HK-2 (cell line): ENCODE measurements at regions not wholly inside any gene's neighbourhood (a gene's known extent, or its start where the extent isn't known, plus 50 kb on each side); places are given as distances from the start of the nearest gene placed in this dataset.
"Not testable (repeated sequence)": the region's sequence is repeated elsewhere in the genome, so short reads cannot be mapped to it uniquely, and the experiment has no call there.

Source experiments
- DNase-seq: peaks from one replicate; pipeline ENCODE4 v3.0.0-alpha.2; 2018; ENCODE audit not compliant: unreplicated experiment

DNA sequence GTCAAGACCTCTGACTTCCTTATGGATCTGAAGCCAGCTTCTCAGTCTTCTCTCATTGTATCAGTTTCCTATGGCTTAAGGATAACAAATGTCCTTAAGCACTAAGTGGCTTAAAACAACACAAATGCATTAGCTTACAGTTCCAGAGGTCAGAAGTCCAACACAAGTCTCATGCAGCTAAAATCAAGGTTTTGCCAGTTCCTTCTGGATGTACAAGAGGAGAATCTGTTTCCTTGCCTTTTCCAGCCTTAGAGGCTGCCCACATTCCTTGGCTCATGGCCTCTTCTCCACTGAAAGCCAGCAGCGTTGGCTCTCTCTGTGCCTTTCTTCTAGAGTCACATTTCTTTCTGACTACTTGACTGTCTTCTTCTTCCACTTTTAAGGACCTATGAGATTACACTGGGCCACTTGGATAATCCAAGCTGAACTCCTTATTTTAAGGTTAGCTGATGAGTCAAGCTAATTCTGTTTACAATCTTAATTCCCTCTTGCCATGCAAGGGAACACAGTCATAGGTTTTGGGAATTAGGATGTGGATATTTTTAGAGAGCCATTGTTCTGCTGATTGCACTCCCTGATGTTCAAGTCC lies 179.0 kb downstream of the BCAS1 start:
- DNase-seq: no peak

DNA sequence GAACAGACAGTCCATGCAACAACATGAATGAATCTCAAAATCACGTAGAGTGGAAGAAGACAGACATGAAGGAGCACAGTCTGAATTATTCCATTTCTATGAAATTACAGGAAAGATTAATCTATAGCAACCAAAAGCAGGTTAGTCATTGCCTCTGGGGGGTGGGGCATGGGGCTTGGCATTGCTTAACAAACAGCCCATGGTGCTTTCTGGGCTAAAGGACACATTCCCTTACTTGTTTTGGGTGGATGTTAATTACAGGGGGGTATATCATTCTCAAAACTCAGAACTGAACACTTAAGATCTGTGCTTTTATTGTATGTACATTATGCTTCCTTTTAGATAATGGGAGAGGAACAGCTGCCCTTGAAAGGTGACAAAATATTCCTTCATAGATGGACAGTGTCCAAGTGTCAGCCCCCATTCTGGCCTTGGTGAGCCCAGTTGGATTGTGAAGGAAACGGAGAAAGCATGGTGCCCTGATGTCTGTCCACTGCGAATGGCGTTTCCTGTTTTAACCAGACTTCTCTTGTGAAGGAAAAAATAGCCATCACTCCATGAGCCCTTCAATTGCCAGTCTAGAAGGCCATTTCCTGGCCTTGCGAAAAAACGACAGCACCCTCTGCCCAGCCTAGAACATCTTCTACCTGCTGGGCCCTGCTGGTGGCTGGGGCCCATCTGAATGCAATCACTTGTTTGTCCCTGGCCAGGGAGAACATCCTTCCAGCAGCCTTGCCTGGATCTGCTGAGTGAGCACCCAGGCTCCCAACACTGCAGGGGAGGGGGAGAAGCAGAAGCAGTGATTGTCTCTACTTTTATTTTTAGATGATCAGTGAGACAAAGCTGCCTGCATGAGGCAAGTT lies 179.7 kb downstream of the BCAS1 start:
- no peak for DNase-seq

DNA sequence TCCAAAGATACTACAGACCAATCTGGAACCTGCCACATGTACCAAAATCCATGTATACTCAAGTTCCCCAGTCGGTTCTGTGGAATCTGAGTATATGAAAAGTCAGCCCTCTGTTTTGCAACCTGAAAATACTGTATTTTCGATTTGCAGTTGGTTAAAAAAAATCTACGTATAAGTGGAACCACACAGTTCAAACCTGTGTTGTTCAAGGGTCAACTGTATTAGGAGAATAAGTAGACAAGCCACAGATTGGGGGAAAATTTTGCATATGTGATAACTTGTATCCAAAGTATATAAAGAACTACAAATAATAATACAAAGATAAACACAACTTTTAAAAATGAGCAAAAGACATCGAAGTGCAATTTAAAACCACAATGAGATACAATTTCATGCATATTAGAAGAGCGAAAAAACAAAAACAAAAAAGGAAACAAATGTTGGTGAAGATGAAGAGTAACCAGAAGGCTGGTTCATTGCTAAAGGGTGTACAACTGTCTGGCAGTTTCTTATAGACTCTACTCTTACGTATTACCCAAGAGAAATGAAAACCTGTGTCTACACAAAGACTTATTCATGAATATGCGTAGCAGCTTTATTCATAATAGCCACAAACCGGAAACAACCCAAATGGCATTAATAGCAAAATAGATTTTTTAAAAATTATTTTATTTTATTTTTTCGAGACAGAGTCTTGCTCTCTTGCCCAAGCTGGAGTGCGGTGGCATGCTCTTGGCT lies 180.8 kb downstream of the BCAS1 start:
- DNase-seq: no peak

DNA sequence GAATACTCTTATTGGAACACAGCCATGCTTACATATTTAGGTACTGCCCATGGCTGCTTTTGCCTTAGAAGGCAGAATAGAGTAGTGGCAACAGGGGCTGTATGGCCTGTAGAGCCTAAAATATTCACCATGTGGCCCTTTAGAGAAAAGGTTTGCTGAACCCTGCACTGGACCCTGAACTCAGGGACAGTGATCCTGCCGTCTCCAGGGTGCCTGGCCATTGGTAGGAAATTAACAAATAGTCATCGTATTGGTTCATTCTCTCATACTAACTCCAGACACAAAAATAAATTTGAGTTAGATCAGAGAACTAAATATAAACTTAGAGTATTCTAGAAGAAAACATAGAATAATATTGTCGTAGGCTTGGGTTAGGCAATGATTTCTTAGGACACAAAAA lies 181.4 kb downstream of the BCAS1 start:
- DNase-seq: no peak

DNA sequence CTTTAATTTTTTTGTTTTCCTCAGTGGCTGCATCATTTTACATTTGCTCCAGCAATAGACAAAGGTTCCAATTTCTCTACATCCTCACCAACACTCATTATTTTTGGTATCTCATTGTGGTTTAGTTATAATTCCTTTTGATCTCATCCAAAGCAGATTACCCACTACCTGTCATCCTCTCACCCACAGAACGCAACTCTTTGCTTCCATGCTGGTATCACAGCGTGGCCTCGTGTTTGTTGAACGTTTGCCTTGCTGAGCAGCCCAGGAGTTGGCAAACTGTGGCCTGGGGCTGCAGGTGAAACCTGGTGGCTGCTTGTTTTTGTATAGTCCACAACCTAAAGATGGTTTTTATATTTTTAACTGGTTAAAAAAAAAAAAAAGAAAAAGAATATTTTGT lies 181.9 kb downstream of the BCAS1 start:
- DNase-seq: no peak

DNA sequence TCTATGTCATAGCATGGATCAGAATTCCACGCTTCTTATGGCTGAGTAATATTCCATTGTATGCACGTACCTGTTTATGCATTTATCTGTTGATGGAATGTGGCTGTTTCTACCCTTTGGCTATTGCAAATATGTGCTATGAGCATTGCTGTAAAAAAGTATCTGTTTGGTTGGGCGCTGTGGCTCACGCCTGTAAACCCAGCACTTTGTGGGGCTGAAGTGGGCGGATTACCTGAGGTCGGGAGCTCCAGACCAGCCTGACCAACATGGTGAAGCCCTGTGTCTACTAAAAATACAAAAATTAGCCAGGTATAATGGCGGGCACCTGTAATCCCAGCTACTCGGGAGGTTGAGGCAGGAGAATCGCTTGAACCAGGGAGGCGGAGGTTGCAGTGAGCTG lies 182.4 kb downstream of the BCAS1 start:
- DNase-seq: no peak

DNA sequence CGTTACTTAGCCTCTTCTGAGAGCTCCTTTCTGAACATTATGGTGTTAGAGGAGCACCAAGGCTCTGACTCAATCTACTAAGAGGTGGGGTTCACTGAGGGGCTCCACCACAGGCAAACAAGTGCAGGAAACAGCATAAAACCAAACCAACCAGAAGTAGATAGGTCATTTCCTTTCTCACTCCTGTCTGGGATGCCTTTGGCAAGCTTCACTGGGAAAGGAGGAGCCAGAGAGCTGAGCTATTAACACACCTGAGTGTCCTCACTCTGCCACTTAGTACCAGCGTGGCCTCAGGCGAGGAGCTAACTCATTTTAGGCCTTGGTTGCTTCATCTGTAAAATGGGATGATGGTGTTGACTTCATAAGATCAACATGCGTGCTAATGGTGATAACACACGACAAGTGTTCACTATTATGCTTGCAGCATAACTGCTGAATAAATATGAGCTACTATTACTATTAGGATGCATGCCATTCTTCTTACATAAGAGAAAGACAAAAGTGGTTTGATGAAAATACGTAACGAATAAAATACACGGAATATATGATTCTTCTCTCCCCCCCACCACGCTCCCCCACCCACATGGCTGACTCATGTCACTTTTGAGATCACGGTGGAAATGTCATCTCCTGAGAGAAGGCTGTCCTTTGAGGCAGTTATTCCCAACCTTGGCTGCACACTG lies 185.4 kb downstream of the BCAS1 start:
- no peak for DNase-seq

DNA sequence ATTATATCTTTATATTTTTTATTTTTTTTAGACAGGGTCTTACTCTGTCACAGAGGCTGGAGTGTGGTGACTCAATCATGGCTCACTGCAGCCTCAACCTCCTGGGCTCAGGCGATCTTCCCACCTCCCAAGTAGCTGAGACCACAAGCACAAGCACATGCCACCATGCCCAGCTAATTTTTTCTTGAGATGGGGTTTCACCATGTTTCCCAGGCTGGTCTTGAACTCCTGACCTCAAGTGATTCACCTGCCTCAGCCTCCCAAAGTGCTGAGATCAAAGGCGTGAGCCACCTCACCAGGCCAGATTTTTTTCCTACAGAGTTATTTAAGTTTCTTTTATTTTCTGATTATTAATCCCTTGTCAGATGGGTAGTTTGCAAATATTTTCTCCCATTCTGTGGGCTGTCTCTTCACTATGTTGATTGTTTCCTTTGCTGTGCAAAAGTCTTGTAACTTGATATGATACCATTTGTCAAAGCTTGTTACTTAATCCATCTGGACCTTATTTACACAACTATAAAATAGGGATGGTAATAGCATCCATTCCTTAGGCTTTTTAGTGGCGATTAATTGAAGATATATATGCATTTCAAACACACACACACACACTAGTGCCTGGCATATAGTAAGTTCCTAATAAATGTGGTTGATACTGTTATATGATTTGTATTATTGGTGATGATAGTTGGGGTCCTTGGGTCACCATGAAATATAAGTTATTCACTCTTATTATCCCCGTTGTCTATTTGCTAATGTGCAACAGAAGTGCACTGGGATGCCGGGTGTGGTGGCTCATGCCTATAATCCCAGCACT lies 187.1 kb downstream of the BCAS1 start:
- DNase-seq: peak; percentile 81

DNA sequence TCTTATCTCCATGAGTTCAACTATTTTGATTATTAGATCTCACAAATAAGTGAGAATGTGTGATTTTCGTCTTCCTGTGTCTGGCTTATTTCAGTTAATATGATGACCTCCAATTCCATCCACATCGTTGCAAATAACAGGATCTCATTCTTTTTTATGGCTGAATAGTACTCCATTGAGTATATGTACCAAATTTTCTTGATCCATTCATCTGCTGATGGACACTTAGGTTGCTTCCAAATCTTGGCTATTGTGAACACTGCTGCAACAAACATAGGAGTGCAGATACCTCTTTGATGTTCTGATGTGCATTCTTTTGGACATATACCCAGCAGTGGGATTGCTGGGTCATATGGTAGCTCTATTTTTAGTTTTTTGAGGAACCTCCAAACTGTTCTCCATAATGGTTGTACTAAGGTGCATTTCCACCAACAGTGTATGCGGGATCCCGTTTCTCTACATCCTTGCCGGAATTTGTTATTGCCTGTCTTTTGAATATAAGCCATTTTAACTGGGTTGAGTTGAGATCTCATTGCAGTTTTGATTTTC lies 187.9 kb downstream of the BCAS1 start:
- not testable (repeated sequence) for DNase-seq

DNA sequence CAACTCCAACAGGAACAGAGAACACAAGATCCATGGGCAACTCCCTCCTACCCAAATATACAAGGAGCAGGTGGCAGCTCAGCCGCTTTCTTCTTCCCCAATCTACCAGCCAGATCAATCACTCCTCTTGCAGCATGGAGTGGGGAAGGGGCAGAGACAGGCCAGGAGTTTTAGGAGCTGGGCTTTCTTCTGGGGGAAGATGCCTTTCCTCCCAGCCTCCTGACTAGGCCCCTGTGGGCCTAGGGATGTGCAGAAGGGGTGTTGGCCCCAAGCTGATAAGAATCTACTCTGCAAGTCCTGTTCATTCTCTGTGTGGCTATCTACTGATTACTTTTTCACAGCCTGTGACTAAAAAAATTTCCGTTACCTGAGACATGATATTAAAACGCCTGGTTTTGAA lies 189.0 kb downstream of the BCAS1 start:
- DNase-seq: no peak

DNA sequence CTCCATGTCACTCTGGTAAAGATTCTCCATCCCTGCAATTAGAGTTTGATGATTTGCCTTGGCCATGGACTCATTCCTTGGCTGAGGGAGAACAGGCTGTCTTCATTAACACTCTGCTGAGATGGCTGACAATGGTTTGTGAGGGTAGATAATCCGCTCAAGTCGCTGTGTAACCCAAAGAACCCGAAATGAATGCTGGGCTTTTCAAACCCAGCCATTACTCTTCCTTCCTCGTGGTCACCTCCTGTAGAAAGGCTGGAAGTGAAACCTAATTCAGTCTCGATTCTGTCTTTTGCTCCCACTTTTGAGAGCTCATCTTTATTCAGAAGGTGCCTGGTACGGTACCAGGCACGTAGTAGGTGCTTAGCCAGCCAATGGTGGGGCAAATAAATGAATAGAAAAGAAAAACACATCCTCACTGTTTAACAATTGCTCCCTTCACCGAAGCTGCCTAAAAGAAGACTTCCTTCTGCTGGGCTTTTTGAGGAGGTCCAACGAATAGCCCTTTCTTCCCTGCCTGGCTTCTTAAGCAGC lies 190.2 kb downstream of the BCAS1 start:
- DNase-seq: no peak

DNA sequence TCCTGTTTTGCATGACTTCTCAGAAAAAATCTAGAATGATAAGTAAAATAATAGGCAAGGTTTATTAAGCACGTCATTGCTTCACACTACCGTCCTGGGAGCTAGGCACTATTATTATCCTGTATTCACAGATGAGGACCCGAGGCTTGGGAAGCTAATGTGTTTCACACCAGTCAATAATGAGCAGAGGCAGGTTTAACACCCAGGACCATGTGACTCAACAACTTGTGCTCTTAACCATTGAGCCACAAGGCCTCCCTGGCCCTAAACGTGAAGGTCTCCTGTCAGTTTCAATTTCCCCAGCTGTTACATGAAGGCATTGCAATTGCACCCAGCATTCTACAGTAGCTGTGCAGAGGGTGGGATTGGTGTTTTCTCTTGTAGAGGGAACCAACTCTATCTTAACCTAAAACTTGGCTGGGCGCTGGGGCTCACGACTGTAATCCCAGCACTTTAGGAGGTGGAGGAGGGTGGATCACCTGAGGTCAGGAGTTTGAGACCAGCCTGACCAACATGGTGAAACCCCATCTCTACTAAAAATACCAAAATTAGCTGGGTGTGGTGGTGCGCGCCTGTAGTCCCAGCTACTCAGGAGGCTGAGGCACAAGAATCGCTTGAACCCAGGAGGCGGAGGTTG lies 191.2 kb downstream of the BCAS1 start:
- DNase-seq: no peak

DNA sequence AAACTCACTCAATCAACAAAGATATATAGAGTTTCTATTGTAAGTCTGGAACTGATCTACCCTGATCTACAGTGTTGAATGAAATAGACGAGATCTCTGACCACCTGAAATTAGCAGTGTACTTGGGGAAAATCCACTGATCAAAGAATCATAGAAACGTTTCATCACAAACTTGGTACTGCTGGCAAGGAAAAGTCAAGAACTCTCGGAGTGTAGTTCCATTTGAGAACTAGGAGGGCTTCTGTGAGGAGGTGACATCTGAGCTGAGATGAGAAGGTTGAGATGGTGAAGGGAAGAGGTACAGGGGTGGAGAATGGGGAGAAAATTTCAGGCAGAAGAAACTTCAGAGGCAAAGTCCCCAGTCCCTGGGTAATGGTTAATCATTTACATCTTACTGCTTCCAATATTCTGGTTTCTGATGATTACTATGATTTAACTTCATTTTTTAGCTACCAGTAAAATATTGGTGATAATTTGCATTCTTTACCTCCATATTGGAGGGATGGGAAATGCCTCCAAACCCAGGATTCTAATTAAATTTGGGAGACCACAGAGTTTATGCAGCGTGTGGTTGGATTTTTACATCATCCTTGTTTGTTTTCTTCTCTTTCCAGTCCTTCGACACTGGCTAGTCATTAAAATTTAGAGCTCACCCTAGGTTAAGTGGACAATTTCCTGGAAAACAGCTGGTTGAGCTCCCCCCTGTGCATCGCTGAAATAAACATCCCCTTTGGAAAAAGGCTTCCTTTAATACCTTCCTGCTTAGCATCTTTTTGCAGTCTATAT lies 191.9 kb downstream of the BCAS1 start:
- DNase-seq: no peak

DNA sequence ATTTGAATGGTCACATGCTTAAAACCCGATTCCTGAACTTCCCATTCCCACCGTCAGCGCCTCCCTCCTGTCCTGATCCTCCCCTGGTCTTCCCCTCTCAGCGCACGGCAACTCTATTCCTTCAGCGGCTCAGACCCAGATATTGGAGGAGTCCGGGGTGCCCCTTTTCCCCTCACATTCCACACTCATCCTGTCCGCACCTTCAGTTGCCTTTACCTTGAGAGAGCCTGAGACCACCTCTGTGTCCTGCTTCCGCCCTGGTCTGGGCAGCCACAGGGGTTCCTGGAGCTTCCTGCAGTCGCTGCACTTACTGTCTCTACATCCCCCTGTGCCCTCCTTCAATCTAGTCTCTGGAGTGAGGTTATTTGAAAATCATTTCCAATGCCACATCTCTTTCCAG lies 193.4 kb downstream of the BCAS1 start:
- no peak for DNase-seq

DNA sequence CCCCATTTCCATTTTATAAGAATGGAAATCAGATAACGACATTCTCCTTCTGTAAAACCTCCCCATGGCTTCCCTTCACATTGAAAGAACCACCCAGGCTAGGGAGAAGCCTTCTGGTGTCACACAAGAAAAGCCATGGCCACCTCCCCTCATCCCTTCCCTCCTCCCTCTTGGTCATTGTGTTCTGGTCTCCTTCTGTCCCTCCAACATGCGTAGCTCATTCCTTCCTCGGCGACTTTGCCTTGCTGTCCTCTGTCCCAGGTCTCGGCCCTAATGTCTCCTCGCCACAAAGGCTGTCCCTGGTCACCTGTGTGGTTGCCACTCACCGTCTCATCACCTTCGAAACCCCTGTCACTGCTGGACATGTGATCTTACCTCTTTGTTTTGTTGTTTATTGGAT lies 193.9 kb downstream of the BCAS1 start:
- DNase-seq: no peak

DNA sequence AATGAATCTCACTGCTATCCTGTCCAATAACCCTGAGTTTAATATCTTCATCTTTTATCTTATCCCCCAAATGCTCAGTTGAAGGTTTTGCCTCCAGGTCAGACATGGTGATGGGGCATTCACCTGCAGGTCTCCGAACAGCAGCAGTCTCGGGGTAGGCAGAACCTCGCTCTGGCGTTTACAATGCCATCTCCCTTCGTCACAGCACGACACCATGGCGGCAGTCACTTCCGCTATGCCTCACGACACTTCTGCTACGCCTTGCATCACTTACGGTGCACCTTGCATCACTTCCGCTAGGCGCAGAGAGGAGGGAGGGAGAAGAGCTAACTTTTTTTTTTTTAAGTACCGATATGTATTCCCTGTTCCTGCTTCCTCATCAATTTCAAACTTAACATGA lies 194.9 kb downstream of the BCAS1 start:
- DNase-seq: no peak

DNA sequence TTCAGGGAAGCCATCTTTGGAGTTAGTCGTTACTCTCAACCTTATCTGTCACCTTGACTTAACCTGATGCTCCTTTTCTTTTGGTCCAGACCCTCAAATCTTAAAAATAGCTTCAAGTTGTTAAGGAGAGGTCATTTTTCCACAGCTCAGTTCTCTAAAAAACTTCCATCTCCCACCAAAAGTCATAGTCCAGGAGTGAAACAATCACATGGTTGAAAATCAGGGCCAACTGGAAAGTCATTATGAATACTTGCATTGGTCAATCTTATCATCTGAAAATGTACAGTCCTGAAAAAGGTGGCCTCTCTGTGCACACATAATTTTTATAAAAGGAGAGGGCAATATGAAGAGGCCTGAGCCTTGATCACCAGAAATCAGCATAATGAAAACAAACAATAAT lies 195.7 kb downstream of the BCAS1 start:
- DNase-seq: no peak

DNA sequence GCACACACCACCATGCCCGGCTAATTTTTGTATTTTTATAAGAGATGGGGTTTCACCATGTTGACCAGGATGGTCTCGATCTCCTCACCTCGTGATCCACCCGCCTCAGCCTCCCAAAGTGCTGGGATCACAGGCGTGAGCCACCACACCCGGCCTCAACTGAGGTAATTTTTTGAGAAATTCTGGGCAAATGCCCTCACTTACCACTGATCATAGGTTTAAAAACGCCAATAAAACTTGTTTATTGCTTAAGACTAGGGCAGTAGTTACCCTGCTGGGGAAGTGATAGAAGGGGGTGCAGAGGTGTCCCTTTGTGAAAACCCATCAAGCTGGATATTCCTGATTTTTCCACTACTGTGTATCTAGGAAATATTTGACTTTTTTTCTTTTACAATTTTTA lies 196.3 kb downstream of the BCAS1 start:
- no peak for DNase-seq

DNA sequence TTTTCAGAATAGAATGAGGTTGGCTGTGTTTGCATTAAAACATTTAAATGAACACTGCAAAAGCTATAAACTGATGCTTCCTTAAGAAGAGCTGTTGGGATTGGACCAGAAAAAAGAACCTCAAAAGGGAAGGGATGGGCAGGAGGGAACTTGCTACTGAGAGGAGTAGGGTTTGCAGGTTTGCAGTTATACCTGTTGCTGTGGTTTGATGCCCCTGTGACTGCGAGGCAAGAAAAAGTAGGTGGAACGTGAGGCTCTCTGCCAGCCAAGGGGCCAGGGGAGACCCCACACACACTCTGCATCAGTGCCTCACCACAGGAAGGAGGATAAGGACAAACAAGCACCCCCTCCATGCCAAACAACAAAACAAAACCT lies 197.2 kb downstream of the BCAS1 start:
- DNase-seq: no peak
